ENCODE measurements at regions not wholly inside any gene's neighbourhood (a gene's known extent, or its start where the extent isn't known, plus 50 kb on each side); places are given as distances from the start of the nearest gene placed in this dataset.

GRCh38 chr1:57578680-57579079, 154.8 kb upstream of the DAB1 start:
- H3K27ac ChIP-seq (ENCODE audit: low read depth, low read length) = no peak overlapping the region
- H3K4me1 ChIP-seq (ENCODE audit: control insufficient read depth, insufficient read depth, low read length) = peaks cover 9% of the 10 kb centered on the region
- no peak overlapping the region for H3K9ac ChIP-seq (ENCODE audit: extremely low read depth, low read length, poor library complexity, severe bottlenecking)
- no peak overlapping the region for H3K4me3 ChIP-seq (ENCODE audit: low read length)
- H3K9me3 Mint-ChIP-seq = no peaks in the 10 kb centered on the region
- no peak overlapping the region for H3K27ac Mint-ChIP-seq
- H3K36me3 ChIP-seq (ENCODE audit: control insufficient read depth, insufficient read depth, low read length) = no peaks in the 10 kb centered on the region
- H3K4me1 Mint-ChIP-seq = peaks cover 16% of the 10 kb centered on the region
- DNase-seq = no peak
- H3K36me3 Mint-ChIP-seq (ENCODE audit: low read depth) = no peaks in the 10 kb centered on the region
- H3K27me3 Mint-ChIP-seq (ENCODE audit: insufficient read depth) = peaks cover 32% of the 10 kb centered on the region
- H3K27me3 ChIP-seq (ENCODE audit: control insufficient read depth, insufficient read depth, low read length, poor library complexity, severe bottlenecking) = no peaks in the 10 kb centered on the region
- no peak for TF ChIP-seq CTCF (conservative IDR thresholded peaks at IDR 0.05)
- no peaks in the 10 kb centered on the region for H3K9me3 ChIP-seq (ENCODE audit: control insufficient read depth, low read length)
- H3K4me3 Mint-ChIP-seq = no peak overlapping the region

- Histone ChIP-seq H3K27ac (ENCODE audit: low read depth, low read length) (no peak overlapping the region), H3K9ac (ENCODE audit: extremely low read depth, low read length, poor library complexity, severe bottlenecking) (no peak overlapping the region), H3K36me3 (ENCODE audit: control insufficient read depth, insufficient read depth, low read length) (no peaks in the 10 kb centered on the region), H3K27me3 (ENCODE audit: control insufficient read depth, insufficient read depth, low read length, poor library complexity, severe bottlenecking) (no peaks in the 10 kb centered on the region), H3K4me1 (ENCODE audit: control insufficient read depth, insufficient read depth, low read length) (peaks cover 9% of the 10 kb centered on the region), H3K4me3 (ENCODE audit: low read length) (no peak overlapping the region), H3K9me3 (ENCODE audit: control insufficient read depth, low read length) (no peaks in the 10 kb centered on the region)
- H3K4me1 Mint-ChIP-seq = peaks cover 16% of the 10 kb centered on the region
- 89 to 94% methylated on average over 2 of the region's 2 CpGs for WGBS, 2 experiments (ENCODE audit: insufficient coverage in 1 of 2, insufficient read length in 1 of 2)
- DNase-seq = no peak
- H3K9me3 Mint-ChIP-seq = no peaks in the 10 kb centered on the region
- no peak overlapping the region for H3K27ac Mint-ChIP-seq
- H3K36me3 Mint-ChIP-seq (ENCODE audit: low read depth) = no peaks in the 10 kb centered on the region
- TF ChIP-seq CTCF (conservative IDR thresholded peaks at IDR 0.05) = no peak
- H3K4me3 Mint-ChIP-seq = no peak overlapping the region
- peaks cover 33% of the 10 kb centered on the region for H3K27me3 Mint-ChIP-seq (ENCODE audit: insufficient read depth)
Measured at GRCh38 chr1:57578099-57578498, 154.2 kb upstream of the DAB1 start.

- no peaks in the 10 kb centered on the region for H3K36me3 Mint-ChIP-seq (ENCODE audit: low read depth)
- H3K4me3 ChIP-seq (ENCODE audit: low read length) = no peak overlapping the region
- H3K27me3 Mint-ChIP-seq (ENCODE audit: insufficient read depth) = peaks cover 24% of the 10 kb centered on the region
- TF ChIP-seq CTCF (conservative IDR thresholded peaks at IDR 0.05) = no peak
- H3K9me3 ChIP-seq (ENCODE audit: control insufficient read depth, low read length) = no peaks in the 10 kb centered on the region
- no peaks in the 10 kb centered on the region for H3K9me3 Mint-ChIP-seq
- no peak for DNase-seq
- no peak overlapping the region for H3K9ac ChIP-seq (ENCODE audit: extremely low read depth, low read length, poor library complexity, severe bottlenecking)
- H3K27me3 ChIP-seq (ENCODE audit: control insufficient read depth, insufficient read depth, low read length, poor library complexity, severe bottlenecking) = no peaks in the 10 kb centered on the region
- H3K4me1 ChIP-seq (ENCODE audit: control insufficient read depth, insufficient read depth, low read length) = peaks cover 9% of the 10 kb centered on the region
- H3K27ac Mint-ChIP-seq = no peak overlapping the region
- WGBS, 2 experiments (ENCODE audit: insufficient coverage in 1 of 2, insufficient read length in 1 of 2) = 73 to 90% methylated on average over 6 of the region's 6 CpGs
- H3K36me3 ChIP-seq (ENCODE audit: control insufficient read depth, insufficient read depth, low read length) = no peaks in the 10 kb centered on the region
- peaks cover 16% of the 10 kb centered on the region for H3K4me1 Mint-ChIP-seq
- no peak overlapping the region for H3K27ac ChIP-seq (ENCODE audit: low read depth, low read length)
- H3K4me3 Mint-ChIP-seq = no peak overlapping the region
Measured at GRCh38 chr1:57576756-57577155, 152.9 kb upstream of the DAB1 start.
